ENCODE measurements at regions not wholly inside any gene's neighbourhood (a gene's known extent, or its start where the extent isn't known, plus 50 kb on each side); places are given as distances from the start of the nearest gene placed in this dataset.

DNA sequence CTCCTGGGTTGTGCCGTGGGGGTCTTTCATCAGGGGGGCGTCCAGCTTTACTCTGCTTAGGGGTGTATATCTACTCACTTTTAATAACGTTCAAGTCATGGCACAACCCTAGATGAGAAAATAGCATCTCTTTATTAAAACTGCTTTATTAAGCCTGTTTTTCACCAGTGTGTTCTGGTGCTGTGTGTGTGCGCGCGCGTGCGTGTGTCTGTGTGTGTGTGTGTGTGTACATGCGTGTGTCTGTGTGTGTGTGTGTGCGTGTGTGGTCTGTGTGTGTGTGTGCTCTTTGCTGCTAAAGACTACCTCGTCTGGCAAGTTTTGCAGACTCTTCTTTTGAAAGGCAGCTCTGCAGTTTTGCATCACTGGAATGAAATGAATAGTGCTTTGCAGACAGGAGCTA is 390.9 kb upstream of the MKI67 start:
- no peaks in the 10 kb centered on the region for H3K4me1 ChIP-seq
- no peak overlapping the region for H3K4me3 ChIP-seq
- H3K36me3 ChIP-seq = no peaks in the 10 kb centered on the region
- H3K9me3 ChIP-seq = no peaks in the 10 kb centered on the region
- H3K27ac ChIP-seq = no peak overlapping the region
- TF ChIP-seq POLR2A (IDR thresholded peaks at IDR 0.05) = no peak
- TF ChIP-seq, protein P1, sequence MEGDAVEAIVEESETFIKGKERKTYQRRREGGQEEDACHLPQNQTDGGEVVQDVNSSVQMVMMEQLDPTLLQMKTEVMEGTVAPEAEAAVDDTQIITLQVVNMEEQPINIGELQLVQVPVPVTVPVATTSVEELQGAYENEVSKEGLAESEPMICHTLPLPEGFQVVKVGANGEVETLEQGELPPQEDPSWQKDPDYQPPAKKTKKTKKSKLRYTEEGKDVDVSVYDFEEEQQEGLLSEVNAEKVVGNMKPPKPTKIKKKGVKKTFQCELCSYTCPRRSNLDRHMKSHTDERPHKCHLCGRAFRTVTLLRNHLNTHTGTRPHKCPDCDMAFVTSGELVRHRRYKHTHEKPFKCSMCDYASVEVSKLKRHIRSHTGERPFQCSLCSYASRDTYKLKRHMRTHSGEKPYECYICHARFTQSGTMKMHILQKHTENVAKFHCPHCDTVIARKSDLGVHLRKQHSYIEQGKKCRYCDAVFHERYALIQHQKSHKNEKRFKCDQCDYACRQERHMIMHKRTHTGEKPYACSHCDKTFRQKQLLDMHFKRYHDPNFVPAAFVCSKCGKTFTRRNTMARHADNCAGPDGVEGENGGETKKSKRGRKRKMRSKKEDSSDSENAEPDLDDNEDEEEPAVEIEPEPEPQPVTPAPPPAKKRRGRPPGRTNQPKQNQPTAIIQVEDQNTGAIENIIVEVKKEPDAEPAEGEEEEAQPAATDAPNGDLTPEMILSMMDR (IDR thresholded peaks at IDR 0.05) = no peak
- DNase-seq = no peak
- intact Hi-C loops (cut with DNase I; ENCODE audit: low total_unique reads) = no loop called here
- no peaks in the 10 kb centered on the region for H3K27me3 ChIP-seq

GRCh38 chr10:128518000-128518399 is 391.8 kb upstream of the MKI67 start:
- Histone ChIP-seq H3K9me3 (no peaks in the 10 kb centered on the region), H3K36me3 (no peaks in the 10 kb centered on the region), H3K27ac (no peak overlapping the region), H3K4me3 (no peak overlapping the region), H3K27me3 (no peaks in the 10 kb centered on the region), H3K4me1 (no peaks in the 10 kb centered on the region)
- DNase-seq = no peak
- TF ChIP-seq, protein P1 (IDR thresholded peaks at IDR 0.05) = no peak
- no peak for TF ChIP-seq POLR2A (IDR thresholded peaks at IDR 0.05)
- intact Hi-C loops (cut with DNase I; ENCODE audit: low total_unique reads) = no loop called here

DNA sequence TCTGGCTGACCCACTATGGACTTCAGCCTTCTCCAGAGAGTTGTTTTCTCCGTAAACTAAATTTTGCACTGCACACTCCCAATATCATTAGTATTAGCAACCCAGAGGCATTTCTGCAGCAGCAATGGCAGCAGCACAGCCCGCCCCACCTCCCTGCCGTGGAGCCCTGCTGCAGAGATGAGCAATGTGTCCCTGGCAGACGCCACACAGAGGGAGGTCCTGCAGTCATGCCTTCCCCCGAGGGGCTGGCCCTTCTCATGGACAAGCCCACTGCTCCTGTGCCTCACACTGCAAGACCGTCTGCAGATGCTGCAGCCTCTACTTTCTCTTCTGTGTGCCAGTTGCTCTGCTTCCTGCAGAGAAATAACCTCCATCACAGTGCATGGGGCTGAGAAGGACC is 393.4 kb upstream of the MKI67 start:
- intact Hi-C loops (cut with DNase I; ENCODE audit: low total_unique reads) = no loop called here
- TF ChIP-seq POLR2A (IDR thresholded peaks at IDR 0.05) = no peak
- H3K4me3 ChIP-seq = no peak overlapping the region
- H3K36me3 ChIP-seq = no peaks in the 10 kb centered on the region
- H3K27ac ChIP-seq = no peak overlapping the region
- H3K4me1 ChIP-seq = no peaks in the 10 kb centered on the region
- DNase-seq = no peak
- no peaks in the 10 kb centered on the region for H3K27me3 ChIP-seq
- H3K9me3 ChIP-seq = no peaks in the 10 kb centered on the region

DNA sequence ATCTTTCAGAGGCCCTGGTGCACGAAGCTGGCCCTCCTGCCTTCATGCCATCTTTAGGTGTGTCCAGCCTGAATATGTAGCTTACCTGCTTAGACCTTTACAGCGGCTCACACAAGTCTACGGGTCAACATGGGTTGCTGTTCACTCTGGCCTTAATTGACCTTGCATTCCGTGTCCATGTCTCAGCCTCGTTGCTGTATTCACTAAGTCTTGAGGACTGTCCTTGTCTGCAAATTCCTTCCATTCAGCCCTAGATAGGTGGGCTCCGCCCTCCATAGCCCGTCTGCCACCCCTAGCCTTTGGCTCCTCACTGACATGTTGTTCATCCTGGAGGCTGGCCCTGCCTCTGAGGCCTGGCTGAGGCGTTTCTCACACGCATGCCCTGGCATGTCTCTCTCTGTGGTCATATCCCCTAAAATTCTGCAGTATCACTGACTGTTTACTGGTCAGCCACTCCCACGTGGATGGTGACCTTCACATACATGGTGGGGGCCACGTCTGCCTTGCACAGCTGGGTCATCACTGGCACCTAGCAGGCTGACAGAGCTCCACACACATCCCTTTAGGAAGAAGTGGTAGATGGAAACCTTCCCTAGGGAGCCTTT is 394.1 kb upstream of the MKI67 start:
- Histone ChIP-seq H3K9me3 (no peaks in the 10 kb centered on the region), H3K4me3 (no peak overlapping the region), H3K4me1 (no peaks in the 10 kb centered on the region), H3K27me3 (no peaks in the 10 kb centered on the region), H3K36me3 (no peaks in the 10 kb centered on the region), H3K27ac (no peak overlapping the region)
- no peak for DNase-seq
- intact Hi-C loops (cut with DNase I; ENCODE audit: low total_unique reads) = no loop called here
- TF ChIP-seq, protein P1 (IDR thresholded peaks at IDR 0.05) = no peak
- no peak for TF ChIP-seq POLR2A (IDR thresholded peaks at IDR 0.05)

DNA sequence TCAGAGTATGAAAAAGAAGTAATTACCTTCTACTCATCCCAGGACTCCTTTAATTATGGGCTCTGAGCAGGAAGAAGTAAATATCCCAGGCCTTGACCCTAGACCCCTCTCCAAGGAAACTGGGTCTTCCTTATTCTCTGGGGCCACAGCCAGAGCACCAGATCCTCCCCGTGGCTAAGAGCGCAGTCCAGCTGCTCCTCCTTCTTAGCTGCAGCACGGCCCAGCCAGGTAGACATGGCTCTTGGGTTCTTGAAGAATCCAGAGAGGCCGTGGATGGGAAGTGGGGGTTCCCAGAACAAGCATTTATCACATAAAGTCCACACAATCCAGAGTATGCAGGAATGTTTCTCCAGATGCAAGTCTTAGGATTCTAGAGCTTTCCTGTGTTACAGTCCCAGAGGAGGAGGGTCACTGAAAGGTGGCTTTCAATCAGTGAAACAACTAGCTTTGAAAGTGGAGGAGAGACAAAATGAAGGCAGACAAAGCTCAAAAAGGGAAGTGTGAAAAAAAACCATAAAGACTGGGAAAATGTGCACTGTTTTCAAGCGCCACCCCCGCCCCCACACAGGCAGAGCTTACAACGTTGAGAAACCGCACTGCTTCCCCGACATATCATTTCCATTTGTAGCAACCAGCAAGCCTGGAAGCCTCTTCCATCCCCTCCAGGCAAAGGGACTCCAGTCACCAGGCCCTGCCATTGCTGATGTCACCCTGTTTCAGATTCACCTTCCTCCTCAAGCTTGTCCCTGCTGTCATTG is 396.5 kb upstream of the MKI67 start:
- no peaks in the 10 kb centered on the region for H3K4me1 ChIP-seq
- no peaks in the 10 kb centered on the region for H3K36me3 ChIP-seq
- no peak for DNase-seq
- H3K4me3 ChIP-seq = no peak overlapping the region
- TF ChIP-seq, protein P1 (IDR thresholded peaks at IDR 0.05) = no peak
- no peak for TF ChIP-seq POLR2A (IDR thresholded peaks at IDR 0.05)
- H3K27ac ChIP-seq = no peak overlapping the region
- intact Hi-C loops (cut with DNase I; ENCODE audit: low total_unique reads) = no loop called here
- H3K9me3 ChIP-seq = no peaks in the 10 kb centered on the region
- no peaks in the 10 kb centered on the region for H3K27me3 ChIP-seq

All from uterus (tissue), 3 donors.